ENCODE measurements at regions not wholly inside any gene's neighbourhood (a gene's known extent, or its start where the extent isn't known, plus 50 kb on each side); places are given as distances from the start of the nearest gene placed in this dataset.

DNA sequence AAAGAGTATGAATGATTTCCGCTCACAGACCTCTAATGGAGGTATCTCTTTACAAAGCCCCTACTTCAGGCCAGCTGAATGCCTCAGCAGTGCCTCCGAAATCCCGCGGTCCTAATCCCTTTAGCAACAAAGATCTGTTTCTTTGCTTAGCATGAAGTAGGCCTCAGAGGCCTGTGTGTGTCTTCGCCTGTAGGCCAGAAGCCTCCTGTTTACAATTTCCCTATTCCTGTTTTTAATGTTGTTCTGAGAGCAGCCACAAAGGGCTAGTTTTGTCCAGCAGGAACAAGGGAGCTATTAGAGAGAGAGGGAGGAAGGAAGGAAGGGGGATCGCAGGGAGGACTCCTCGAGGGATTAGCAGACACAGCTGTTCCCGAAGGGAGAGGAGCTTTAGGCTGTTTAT is 166.4 kb upstream of the SPRY4 start:
- TF ChIP-seq JUN (IDR thresholded peaks at IDR 0.05; ENCODE audit: borderline replicate concordance, insufficient read depth, insufficient read length, low read depth) (no peak), POLR2A (IDR thresholded peaks at IDR 0.05; ENCODE audit: low read depth, low read length) (no peak)
